GM11168 (cell line): ENCODE measurements at regions not wholly inside any gene's neighbourhood (a gene's known extent, or its start where the extent isn't known, plus 50 kb on each side); places are given as distances from the start of the nearest gene placed in this dataset.
"Not testable (repeated sequence)": the region's sequence is repeated elsewhere in the genome, so short reads cannot be mapped to it uniquely, and the experiment has no call there.

Source experiments
- in situ Hi-C: fragments of 300-500 bp; cut with MboI; formaldehyde crosslinking; loops from one replicate; pipeline ENCODE4 v1.12.0; 2022; ENCODE audit warnings: low sequenced_read_pairs; ENCODE audit not compliant: unreplicated experiment

DNA sequence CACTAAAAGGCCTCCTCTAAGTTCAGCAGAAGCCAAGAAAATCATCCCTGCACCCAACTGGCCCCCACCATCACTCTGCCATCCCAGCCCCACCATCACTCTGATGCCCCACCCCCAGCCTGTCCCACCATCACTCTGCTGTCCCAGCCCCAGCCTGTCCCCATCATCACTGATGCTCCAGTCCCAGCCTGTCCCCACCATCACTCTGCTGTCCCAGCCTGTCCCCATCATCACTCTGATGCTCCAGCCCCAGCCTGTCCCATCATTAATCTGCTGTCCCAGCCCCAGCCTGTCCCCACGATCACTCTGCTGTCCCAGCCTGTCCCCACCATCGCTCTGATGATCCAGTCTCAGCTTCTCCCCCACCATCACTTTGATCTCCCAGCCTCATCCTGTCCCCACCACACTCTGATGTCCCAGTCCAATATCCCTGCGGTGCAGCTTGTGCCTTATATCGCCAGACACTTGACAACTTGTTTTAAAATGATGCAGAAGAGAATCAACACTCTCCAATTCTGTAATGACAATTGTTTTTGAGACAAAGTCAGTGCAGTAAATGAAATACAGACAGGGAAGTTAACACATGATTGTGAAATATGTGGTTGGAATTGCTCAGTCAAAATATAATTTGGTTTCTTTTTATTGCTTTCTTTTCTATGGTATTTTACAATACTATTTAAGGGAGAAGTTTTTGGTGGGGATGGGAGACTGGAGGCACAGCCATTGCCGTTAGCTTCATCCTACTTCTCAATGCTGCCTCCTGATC, 100.8 kb downstream of the TNFAIP3 start:
- in situ Hi-C loops, result no loop called here

DNA sequence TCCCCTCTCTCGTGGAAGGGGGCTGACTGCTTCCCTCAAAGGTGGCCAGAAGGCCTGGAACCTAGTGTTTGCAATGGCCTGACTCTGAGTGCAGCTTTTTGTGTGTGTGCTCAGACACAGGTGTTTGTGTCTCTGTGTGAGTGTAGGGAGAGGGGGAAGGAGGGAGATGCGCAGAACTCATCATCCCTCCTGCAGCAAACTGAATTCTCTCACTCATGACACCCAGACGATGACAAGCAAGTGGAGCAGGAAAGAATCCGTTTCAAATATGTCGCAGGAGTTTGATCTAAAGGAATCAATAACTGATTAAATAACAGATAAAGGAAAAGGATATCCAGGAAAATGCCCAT, 101.4 kb downstream of the TNFAIP3 start:
- in situ Hi-C loops, result no loop called here

GRCh38 chr6:137968901-137969300, 101.8 kb downstream of the TNFAIP3 start:
- in situ Hi-C loops, result no loop called here

- in situ Hi-C loops, result no loop called here
These were observed 102.8 kb downstream of the TNFAIP3 start for GRCh38 chr6:137969874-137970273.

DNA sequence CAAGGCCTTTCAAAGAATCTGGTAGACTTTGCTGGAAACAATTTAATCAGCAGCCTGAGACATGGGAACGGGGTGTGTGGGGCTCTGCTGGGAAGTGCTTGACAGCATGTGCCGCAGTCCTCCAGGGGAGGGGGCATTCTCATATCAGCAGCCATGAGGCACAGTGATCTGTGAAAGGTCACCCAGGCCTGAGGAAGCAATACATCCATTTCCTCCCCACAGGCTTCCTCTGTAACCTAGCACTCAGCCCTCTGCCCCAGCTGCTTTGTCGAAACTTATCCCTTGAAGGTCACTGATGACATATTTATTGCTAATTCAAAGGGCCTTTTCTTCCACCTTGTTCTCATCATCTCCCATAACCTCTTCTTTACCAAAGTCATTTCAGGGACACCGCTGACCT, 103.3 kb downstream of the TNFAIP3 start:
- in situ Hi-C loops, result no loop called here

DNA sequence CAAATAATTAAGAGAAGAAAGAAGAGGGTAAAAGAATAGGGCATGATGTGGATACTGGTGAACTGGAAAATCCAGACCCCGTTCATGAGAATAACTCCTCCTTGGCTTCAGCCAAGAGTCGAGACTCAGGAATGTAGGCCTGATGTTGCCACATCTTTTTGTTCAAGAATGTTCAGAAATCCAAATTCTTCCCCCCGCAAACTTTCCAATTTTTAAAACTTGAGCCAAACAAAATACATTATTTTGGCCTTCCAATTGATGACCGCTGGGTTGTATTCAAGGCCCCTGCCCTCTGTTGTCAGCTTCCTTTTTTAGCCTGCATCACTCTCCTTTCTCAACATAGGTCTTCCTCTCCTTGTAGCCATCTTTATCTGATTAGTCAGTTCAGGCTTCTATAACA, 106.1 kb downstream of the TNFAIP3 start:
- in situ Hi-C loops, result no loop called here

GRCh38 chr6:137975188-137975940, 108.3 kb downstream of the TNFAIP3 start:
- in situ Hi-C loops, result no loop called here

DNA sequence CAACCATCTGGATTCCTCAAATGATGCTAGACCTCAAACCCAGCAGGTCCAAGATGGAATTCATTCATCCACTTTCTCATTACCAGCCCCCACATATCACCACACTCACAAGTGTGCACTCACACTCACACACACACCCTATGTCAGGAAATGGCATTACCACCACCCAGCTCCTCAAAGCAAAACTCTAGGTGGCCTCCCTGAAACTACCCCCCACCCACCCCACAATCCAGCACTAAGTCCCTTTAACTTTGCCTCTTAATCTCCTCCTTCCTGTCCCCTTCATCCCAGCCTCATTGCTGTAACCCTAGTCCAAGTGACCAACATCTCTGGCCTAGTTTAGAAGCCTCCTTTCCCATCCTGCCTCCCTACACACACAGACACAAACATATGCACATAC, 109.4 kb downstream of the TNFAIP3 start:
- in situ Hi-C loops, result no loop called here

DNA sequence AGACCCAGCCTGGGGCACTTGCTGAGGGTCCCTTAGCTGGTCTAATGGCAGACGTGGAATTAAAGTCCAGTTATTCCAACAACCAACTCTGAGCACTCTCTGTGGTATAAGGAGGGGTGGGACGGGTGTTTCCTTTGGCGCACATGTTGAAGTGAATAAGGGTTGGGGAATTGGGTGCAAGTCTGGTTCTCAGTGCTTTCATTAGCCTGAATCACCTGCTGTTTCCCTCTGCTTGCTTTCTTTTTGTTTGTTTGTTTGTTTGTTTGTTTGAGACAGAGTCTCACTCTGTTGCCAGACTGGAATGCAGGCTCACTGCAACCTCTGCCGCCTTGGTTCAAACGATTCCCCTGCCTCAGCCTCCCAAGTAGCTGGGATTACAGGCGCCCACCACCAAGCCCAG, 110.1 kb downstream of the TNFAIP3 start:
- in situ Hi-C loops, result no loop called here

DNA sequence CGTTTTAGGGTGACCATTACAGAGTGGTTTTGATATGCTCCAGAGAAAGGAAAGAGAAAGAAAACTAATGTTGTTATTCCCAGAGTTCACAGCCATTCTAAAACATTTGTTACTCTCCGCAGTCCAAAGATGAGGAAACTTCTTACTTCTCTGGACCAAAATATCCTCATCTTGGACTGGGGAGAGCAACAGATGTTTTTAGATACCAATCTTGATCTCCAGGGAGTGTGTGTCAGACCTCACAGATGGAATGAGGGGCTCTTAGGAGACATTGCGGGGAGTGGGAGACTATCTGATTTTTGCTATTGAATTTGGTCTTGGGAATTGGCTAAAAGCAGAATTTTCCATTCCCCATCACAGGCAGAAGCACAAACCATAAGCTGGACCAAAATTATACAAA, 110.8 kb downstream of the TNFAIP3 start:
- in situ Hi-C loops, result no loop called here

DNA sequence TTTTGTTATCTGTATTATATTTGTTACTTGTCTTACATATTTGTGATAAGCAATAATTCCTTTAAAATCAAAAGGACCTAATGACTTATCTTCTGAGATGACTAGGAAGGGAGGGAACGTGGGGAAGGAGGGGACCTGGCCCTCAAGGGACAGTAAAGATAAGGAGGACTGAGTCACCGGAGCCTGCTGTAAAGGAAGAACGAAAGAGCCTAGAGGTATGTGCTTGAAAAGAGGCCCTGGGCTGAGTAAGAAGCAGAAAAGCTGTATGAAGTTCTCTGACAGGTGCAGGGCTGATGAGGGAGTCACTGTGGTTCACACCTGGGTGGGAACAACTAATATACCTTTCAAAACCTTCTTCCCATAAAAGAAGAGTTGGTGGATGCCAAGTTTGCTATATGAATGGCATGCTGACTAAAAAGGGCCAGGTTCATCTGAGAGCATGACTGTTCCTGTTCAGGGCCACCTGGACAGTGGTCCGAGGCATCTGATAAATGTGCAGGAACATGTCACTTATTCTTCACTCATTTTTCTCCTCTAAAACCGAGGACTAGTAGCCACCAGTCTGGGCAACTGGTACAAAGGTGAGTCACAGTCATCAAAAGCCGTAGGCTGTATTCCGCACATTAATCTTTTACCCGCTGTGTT, 111.3 kb downstream of the TNFAIP3 start:
- in situ Hi-C loops, result no loop called here

DNA sequence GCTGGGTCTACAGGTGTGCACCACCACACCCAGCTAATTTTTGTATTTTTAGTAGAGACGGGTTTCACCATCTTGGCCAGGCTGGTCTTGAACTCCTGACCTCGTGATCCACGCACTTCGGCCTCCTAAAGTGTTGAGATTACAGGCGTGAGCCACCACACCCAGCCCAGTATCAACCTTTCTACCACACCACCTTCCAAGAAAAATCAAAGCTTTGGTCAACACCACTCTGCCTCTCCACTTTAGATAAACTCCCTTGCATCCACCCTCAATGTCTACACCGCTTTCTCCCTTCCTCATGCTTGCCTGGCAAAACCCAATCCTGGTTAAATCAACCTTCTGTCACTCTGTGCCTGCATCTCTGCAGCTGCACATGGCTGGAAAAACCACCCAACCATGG, 112.2 kb downstream of the TNFAIP3 start:
- in situ Hi-C loops, result not testable (repeated sequence)

DNA sequence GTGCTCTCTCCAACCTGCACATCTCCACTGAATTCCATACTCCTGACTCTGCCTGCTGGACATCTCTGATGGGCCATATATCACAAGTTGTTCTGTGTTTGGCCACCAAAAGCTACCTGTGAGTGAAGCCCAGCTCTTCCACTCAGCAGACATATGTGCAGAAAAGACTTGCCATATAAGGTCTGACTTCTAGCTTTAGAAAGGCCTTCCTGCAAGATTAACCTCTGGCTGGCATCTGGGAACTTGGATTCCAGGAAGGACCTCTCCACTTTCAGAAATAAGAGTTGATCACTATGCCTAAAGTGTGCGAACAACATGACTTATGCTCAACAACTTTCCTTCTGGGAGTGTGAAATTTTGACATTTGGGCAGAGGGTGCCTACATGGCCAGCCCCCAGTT, 113.7 kb downstream of the TNFAIP3 start:
- in situ Hi-C loops, result no loop called here

GRCh38 chr6:137981758-137982157, 114.7 kb downstream of the TNFAIP3 start:
- in situ Hi-C loops, result no loop called here

- in situ Hi-C loops, result no loop called here
These were observed 115.5 kb downstream of the TNFAIP3 start for GRCh38 chr6:137982418-137983189.

DNA sequence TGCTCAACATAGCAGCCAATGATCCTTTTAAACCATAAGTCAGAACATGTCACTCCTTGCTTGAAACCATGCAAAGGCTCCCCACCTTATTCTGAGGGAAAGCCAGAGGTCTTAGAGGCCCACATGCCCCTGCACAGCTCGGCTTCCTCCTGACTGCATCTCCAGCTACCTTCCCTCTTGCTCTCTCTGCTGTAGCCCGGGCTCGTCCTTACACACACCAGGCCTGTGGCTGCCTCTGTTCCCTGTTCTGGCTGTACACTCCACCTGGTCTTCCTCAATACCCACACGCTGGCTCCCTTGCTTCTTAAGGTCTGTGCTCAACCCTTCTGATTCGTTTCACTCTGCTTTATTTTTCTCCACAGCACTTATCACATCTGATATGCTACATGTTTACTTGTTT, 116.2 kb downstream of the TNFAIP3 start:
- in situ Hi-C loops, result no loop called here

DNA sequence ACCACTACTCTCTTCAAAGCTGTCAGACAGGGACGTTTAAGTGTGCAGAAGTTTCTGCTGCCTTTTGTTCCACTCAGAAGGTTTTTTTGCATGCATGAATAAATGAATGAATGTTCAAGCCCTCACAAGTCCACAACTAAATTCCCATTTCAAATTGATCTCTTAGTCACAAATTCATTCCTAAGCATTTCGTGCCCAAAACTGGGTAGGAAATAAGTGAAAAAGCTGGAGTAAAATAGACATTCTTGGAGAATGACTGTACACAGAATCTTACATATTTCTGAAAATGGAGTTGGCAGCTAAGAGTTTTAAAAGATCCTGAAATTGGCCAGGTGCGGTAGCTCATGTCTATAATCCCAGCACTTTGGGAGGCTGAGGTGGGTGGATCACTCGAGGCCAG, 117.6 kb downstream of the PERP start:
- in situ Hi-C loops, result no loop called here

DNA sequence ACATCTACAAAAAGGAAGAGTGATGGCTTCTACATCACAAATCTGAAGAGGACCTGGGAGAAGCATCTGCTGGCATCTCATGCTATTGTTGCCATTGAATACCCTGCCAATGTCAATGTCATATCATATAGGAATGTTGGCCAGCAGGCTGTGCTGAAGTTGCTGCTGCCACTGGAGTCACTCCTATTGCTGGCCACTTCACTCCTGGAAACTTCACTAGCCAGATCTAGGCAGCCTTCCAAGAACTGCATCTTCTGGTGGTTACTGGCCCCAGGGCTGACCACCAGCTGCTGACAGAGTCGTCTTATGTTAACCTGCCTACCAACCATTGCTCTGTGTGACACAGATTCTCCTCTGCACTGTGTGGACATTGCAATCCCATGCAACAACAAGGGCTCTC, 111.8 kb downstream of the PERP start:
- in situ Hi-C loops, result no loop called here

- in situ Hi-C loops, result no loop called here
These were observed 108.7 kb downstream of the PERP start for GRCh38 chr6:137998461-137999019.

GRCh38 chr6:137999815-138000214, 107.4 kb downstream of the PERP start:
- in situ Hi-C loops, result loop anchor here (5.0 kb wide), 1 partner anchor 117 kb away; no protein-coding TSS in a partner anchor
